GM23338 (cell line): ENCODE measurements at regions not wholly inside any gene's neighbourhood (a gene's known extent, or its start where the extent isn't known, plus 50 kb on each side); places are given as distances from the start of the nearest gene placed in this dataset.

Source experiments
- ATAC-seq: fragments of 200-7000 bp; cut with Tn5 transposase; 3 replicates; pipeline ENCODE4 v1.9.1; 2020
- DNase-seq: peaks from one replicate; pipeline ENCODE4 v3.0.0-alpha.2; 2015; ENCODE audit warnings: low spot score
- H2AFZ ChIP-seq: fragments of 200-600 bp; sonication (generic); 2 replicates; pipeline ENCODE4 v1.8.0; 2016; ENCODE audit warnings: antibody characterized with exemption, mild to moderate bottlenecking, moderate library complexity
- H3F3A ChIP-seq: fragments of 200-600 bp; sonication (generic); replicated peaks from 2 replicates; pipeline ENCODE4 v1.8.0; 2017; ENCODE audit warnings: antibody characterized with exemption, mixed run types, low read depth
- H3K27ac ChIP-seq: fragments of 200-600 bp; sonication (generic); 2 replicates; pipeline ENCODE4 v1.6.1; 2016; ENCODE audit warnings: low read depth
- H3K27me3 ChIP-seq: fragments of 200-600 bp; sonication (generic); 2 replicates; pipeline ENCODE4 v1.8.0; 2016; ENCODE audit warnings: mild to moderate bottlenecking, mixed run types, moderate library complexity; ENCODE audit not compliant: insufficient read depth
- H3K36me3 ChIP-seq: fragments of 200-600 bp; sonication (generic); 2 replicates; pipeline ENCODE4 v1.8.0; 2016; ENCODE audit warnings: mild to moderate bottlenecking; ENCODE audit not compliant: insufficient read depth
- H3K4me1 ChIP-seq: fragments of 200-600 bp; sonication (generic); 2 replicates; pipeline ENCODE4 v1.8.0; 2016; ENCODE audit warnings: mild to moderate bottlenecking, moderate library complexity; ENCODE audit not compliant: insufficient read depth
- H3K4me2 ChIP-seq: fragments of 200-600 bp; sonication (generic); 2 replicates; pipeline ENCODE4 v1.7.1; 2017; ENCODE audit warnings: mixed run types
- H3K4me3 ChIP-seq: fragments of 200-600 bp; sonication (generic); 2 replicates; pipeline ENCODE4 v1.6.1; 2016; ENCODE audit warnings: mixed run types
- H3K79me2 ChIP-seq: fragments of 200-600 bp; sonication (generic); replicated peaks from 2 replicates; pipeline ENCODE4 v1.8.0; 2017; ENCODE audit warnings: mild to moderate bottlenecking; ENCODE audit not compliant: insufficient read depth
- H3K9me2 ChIP-seq: fragments of 200-600 bp; sonication (generic); 2 replicates; pipeline ENCODE4 v1.8.0; 2017; ENCODE audit not compliant: insufficient read depth
- H4K20me1 ChIP-seq: fragments of 200-600 bp; sonication (generic); replicated peaks from 2 replicates; pipeline ENCODE4 v1.8.0; 2017; ENCODE audit warnings: mild to moderate bottlenecking; ENCODE audit not compliant: insufficient read depth
- H3K27ac Mint-ChIP-seq: 2 replicates; pipeline ENCODE4 v1.8.0; 2020; ENCODE audit warnings: inconsistent platforms, mild to moderate bottlenecking, moderate library complexity, mixed read lengths
- H3K27me3 Mint-ChIP-seq: 3 replicates; pipeline ENCODE4 v1.8.0; 2022; ENCODE audit warnings: low read depth, mild to moderate bottlenecking, moderate library complexity, mixed read lengths, inconsistent platforms; ENCODE audit not compliant: insufficient read depth, poor library complexity
- H3K36me3 Mint-ChIP-seq: 3 replicates; pipeline ENCODE4 v1.8.0; 2021; ENCODE audit warnings: low read depth, mild to moderate bottlenecking, inconsistent platforms, moderate library complexity, mixed read lengths
- H3K4me1 Mint-ChIP-seq: 3 replicates; pipeline ENCODE4 v1.8.0; 2020; ENCODE audit warnings: mild to moderate bottlenecking, inconsistent platforms, mixed read lengths
- H3K4me3 Mint-ChIP-seq: 3 replicates; pipeline ENCODE4 v1.8.0; 2021; ENCODE audit warnings: moderate library complexity, mild to moderate bottlenecking, inconsistent platforms, mixed read lengths
- H3K9me3 Mint-ChIP-seq: 3 replicates; pipeline ENCODE4 v1.8.0; 2020; ENCODE audit warnings: moderate library complexity, mild to moderate bottlenecking, inconsistent platforms, mixed read lengths
- CREB1 ChIP-seq: fragments of 250-450 bp; sonication (Bioruptor Pico); IDR thresholded peaks from 2 replicates; pipeline ENCODE4 v1.5.0; 2020; ENCODE audit warnings: low read depth, mild to moderate bottlenecking, moderate library complexity
- EZH2 ChIP-seq: fragments of 200-600 bp; sonication (generic); IDR thresholded peaks from one replicate; pipeline ENCODE4 v1.8.0; 2017; ENCODE audit warnings: antibody characterized with exemption, mild to moderate bottlenecking, low read depth; ENCODE audit not compliant: unreplicated experiment
- EZH2phosphoT487 ChIP-seq: fragments of 200-600 bp; sonication (generic); IDR thresholded peaks from one replicate; pipeline ENCODE4 v1.8.1; 2018; ENCODE audit warnings: antibody characterized with exemption; ENCODE audit not compliant: unreplicated experiment
- JUNB ChIP-seq: IDR thresholded peaks from one replicate; pipeline ENCODE4 v1.6.1; 2016; ENCODE audit warnings: antibody characterized with exemption; ENCODE audit not compliant: unreplicated experiment
- NANOG ChIP-seq: IDR thresholded peaks from 2 replicates; pipeline ENCODE4 v1.6.1; 2016; ENCODE audit warnings: antibody characterized with exemption, borderline replicate concordance
- POLR2AphosphoS5 ChIP-seq: IDR thresholded peaks from 2 replicates; pipeline ENCODE4 v1.6.1; 2016; ENCODE audit warnings: antibody characterized with exemption, low read depth
- STAT1 ChIP-seq: IDR thresholded peaks from one replicate; pipeline ENCODE4 v1.6.1; 2016; ENCODE audit warnings: antibody characterized with exemption; ENCODE audit not compliant: unreplicated experiment
- ZNF114 ChIP-seq: fragments of 250-450 bp; sonication (Bioruptor Pico); IDR thresholded peaks from 2 replicates; pipeline ENCODE4 v1.5.0; 2020; ENCODE audit warnings: mild to moderate bottlenecking, moderate library complexity
- ZNF331 ChIP-seq: fragments of 250-450 bp; sonication (Bioruptor Pico); IDR thresholded peaks from 2 replicates; pipeline ENCODE4 v1.5.0; 2020; ENCODE audit warnings: low read depth, mild to moderate bottlenecking, moderate library complexity
- TF ChIP-seq, protein P1 (sequence below), 2 experiments: fragments of 200-600 bp in 1 of 2; sonication (generic) in 1 of 2; conservative IDR thresholded peaks; 2 replicates each; pipeline versions ENCODE4 v1.5.1 to v1.6.1; 2016 to 2017; ENCODE audit warnings: antibody characterized with exemption in 2 of 2, low read depth in 2 of 2, mild to moderate bottlenecking in 2 of 2, moderate library complexity in 1 of 2
- TF ChIP-seq, protein P2 (sequence below): IDR thresholded peaks from one replicate; pipeline ENCODE4 v1.6.1; 2018; ENCODE audit warnings: antibody characterized with exemption; ENCODE audit not compliant: unreplicated experiment
- TF ChIP-seq, protein P3 (sequence below): IDR thresholded peaks from 2 replicates; pipeline ENCODE4 v1.6.1; 2016; ENCODE audit warnings: antibody characterized with exemption
- TF ChIP-seq, protein P4 (sequence below): fragments of 250-450 bp; sonication (Bioruptor Pico); IDR thresholded peaks from 2 replicates; pipeline ENCODE4 v1.5.0; 2020; ENCODE audit warnings: mild to moderate bottlenecking, moderate library complexity

DNA sequence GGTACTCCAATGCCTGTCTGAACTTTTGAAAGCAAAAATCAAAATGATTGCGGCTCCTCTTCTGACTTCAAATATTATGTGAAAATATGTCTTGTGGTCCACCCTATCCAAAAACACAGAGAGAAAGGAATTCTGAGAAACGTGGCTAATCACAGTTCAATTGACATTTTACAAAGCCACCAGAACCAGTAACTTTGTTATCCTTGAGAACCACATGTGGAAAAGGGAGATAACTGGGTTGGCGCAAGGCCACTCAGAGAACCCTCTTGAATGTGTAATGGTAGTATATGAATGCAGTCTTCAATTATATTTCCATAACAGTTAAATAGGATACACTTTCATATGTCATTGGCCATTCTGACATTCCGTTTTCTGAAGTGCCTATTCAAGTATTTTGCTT, 1030.0 kb upstream of the TMPRSS15 start:
- H2AFZ ChIP-seq, result no peak overlapping the region
- H3K4me3 ChIP-seq, result no peak overlapping the region
- no peaks in the 10 kb centered on the region for H3K79me2 ChIP-seq
- H3K27ac ChIP-seq, result no peak overlapping the region
- Mint-ChIP-seq H3K9me3 (peaks cover 13% of the 10 kb centered on the region), H3K27ac (no peak overlapping the region), H3K27me3 (no peaks in the 10 kb centered on the region), H3K4me3 (no peak overlapping the region), H3K4me1 (no peaks in the 10 kb centered on the region), H3K36me3 (peaks cover 5% of the 10 kb centered on the region; the same call in 2 of the 3 replicates)
- ATAC-seq, result no peak
- no peak for TF ChIP-seq EZH2
- TF ChIP-seq POLR2AphosphoS5, result no peak
- TF ChIP-seq ZNF114, result no peak
- TF ChIP-seq, protein P1, sequence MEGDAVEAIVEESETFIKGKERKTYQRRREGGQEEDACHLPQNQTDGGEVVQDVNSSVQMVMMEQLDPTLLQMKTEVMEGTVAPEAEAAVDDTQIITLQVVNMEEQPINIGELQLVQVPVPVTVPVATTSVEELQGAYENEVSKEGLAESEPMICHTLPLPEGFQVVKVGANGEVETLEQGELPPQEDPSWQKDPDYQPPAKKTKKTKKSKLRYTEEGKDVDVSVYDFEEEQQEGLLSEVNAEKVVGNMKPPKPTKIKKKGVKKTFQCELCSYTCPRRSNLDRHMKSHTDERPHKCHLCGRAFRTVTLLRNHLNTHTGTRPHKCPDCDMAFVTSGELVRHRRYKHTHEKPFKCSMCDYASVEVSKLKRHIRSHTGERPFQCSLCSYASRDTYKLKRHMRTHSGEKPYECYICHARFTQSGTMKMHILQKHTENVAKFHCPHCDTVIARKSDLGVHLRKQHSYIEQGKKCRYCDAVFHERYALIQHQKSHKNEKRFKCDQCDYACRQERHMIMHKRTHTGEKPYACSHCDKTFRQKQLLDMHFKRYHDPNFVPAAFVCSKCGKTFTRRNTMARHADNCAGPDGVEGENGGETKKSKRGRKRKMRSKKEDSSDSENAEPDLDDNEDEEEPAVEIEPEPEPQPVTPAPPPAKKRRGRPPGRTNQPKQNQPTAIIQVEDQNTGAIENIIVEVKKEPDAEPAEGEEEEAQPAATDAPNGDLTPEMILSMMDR (conservative IDR thresholded peaks at IDR 0.05; ENCODE audit: low read depth in 2 of 2), result no peak
- TF ChIP-seq, protein P2, sequence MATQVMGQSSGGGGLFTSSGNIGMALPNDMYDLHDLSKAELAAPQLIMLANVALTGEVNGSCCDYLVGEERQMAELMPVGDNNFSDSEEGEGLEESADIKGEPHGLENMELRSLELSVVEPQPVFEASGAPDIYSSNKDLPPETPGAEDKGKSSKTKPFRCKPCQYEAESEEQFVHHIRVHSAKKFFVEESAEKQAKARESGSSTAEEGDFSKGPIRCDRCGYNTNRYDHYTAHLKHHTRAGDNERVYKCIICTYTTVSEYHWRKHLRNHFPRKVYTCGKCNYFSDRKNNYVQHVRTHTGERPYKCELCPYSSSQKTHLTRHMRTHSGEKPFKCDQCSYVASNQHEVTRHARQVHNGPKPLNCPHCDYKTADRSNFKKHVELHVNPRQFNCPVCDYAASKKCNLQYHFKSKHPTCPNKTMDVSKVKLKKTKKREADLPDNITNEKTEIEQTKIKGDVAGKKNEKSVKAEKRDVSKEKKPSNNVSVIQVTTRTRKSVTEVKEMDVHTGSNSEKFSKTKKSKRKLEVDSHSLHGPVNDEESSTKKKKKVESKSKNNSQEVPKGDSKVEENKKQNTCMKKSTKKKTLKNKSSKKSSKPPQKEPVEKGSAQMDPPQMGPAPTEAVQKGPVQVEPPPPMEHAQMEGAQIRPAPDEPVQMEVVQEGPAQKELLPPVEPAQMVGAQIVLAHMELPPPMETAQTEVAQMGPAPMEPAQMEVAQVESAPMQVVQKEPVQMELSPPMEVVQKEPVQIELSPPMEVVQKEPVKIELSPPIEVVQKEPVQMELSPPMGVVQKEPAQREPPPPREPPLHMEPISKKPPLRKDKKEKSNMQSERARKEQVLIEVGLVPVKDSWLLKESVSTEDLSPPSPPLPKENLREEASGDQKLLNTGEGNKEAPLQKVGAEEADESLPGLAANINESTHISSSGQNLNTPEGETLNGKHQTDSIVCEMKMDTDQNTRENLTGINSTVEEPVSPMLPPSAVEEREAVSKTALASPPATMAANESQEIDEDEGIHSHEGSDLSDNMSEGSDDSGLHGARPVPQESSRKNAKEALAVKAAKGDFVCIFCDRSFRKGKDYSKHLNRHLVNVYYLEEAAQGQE, result no peak
- TF ChIP-seq CREB1, result no peak
- TF ChIP-seq STAT1, result no peak
- no peak for TF ChIP-seq JUNB
- no peak for TF ChIP-seq NANOG
- no peak for TF ChIP-seq EZH2phosphoT487
- TF ChIP-seq, protein P3, sequence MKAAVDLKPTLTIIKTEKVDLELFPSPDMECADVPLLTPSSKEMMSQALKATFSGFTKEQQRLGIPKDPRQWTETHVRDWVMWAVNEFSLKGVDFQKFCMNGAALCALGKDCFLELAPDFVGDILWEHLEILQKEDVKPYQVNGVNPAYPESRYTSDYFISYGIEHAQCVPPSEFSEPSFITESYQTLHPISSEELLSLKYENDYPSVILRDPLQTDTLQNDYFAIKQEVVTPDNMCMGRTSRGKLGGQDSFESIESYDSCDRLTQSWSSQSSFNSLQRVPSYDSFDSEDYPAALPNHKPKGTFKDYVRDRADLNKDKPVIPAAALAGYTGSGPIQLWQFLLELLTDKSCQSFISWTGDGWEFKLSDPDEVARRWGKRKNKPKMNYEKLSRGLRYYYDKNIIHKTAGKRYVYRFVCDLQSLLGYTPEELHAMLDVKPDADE, result no peak
- TF ChIP-seq ZNF331 (CRISPR knock-in tag), result no peak
- TF ChIP-seq, protein P4, sequence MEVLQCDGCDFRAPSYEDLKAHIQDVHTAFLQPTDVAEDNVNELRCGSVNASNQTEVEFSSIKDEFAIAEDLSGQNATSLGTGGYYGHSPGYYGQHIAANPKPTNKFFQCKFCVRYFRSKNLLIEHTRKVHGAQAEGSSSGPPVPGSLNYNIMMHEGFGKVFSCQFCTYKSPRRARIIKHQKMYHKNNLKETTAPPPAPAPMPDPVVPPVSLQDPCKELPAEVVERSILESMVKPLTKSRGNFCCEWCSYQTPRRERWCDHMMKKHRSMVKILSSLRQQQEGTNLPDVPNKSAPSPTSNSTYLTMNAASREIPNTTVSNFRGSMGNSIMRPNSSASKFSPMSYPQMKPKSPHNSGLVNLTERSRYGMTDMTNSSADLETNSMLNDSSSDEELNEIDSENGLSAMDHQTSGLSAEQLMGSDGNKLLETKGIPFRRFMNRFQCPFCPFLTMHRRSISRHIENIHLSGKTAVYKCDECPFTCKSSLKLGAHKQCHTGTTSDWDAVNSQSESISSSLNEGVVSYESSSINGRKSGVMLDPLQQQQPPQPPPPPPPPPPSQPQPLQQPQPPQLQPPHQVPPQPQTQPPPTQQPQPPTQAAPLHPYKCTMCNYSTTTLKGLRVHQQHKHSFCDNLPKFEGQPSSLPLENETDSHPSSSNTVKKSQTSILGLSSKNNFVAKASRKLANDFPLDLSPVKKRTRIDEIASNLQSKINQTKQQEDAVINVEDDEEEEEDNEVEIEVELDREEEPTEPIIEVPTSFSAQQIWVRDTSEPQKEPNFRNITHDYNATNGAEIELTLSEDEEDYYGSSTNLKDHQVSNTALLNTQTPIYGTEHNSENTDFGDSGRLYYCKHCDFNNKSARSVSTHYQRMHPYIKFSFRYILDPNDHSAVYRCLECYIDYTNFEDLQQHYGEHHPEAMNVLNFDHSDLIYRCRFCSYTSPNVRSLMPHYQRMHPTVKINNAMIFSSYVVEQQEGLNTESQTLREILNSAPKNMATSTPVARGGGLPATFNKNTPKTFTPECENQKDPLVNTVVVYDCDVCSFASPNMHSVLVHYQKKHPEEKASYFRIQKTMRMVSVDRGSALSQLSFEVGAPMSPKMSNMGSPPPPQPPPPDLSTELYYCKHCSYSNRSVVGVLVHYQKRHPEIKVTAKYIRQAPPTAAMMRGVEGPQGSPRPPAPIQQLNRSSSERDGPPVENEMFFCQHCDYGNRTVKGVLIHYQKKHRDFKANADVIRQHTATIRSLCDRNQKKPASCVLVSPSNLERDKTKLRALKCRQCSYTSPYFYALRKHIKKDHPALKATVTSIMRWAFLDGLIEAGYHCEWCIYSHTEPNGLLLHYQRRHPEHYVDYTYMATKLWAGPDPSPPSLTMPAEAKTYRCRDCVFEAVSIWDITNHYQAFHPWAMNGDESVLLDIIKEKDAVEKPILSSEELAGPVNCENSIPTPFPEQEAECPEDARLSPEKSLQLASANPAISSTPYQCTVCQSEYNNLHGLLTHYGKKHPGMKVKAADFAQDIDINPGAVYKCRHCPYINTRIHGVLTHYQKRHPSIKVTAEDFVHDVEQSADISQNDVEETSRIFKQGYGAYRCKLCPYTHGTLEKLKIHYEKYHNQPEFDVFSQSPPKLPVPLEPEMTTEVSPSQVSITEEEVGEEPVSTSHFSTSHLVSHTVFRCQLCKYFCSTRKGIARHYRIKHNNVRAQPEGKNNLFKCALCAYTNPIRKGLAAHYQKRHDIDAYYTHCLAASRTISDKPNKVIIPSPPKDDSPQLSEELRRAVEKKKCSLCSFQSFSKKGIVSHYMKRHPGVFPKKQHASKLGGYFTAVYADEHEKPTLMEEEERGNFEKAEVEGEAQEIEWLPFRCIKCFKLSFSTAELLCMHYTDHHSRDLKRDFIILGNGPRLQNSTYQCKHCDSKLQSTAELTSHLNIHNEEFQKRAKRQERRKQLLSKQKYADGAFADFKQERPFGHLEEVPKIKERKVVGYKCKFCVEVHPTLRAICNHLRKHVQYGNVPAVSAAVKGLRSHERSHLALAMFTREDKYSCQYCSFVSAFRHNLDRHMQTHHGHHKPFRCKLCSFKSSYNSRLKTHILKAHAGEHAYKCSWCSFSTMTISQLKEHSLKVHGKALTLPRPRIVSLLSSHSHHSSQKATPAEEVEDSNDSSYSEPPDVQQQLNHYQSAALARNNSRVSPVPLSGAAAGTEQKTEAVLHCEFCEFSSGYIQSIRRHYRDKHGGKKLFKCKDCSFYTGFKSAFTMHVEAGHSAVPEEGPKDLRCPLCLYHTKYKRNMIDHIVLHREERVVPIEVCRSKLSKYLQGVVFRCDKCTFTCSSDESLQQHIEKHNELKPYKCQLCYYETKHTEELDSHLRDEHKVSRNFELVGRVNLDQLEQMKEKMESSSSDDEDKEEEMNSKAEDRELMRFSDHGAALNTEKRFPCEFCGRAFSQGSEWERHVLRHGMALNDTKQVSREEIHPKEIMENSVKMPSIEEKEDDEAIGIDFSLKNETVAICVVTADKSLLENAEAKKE (CRISPR knock-in tag), result no peak
- H3K9me2 ChIP-seq, result no peaks in the 10 kb centered on the region
- DNase-seq, result no peak
- no peak overlapping the region for H3K4me2 ChIP-seq
- H3K36me3 ChIP-seq, result no peaks in the 10 kb centered on the region
- no peaks in the 10 kb centered on the region for H3F3A ChIP-seq
- H3K27me3 ChIP-seq, result no peaks in the 10 kb centered on the region
- no peaks in the 10 kb centered on the region for H4K20me1 ChIP-seq
- no peaks in the 10 kb centered on the region for H3K4me1 ChIP-seq
